ENCODE measurements at regions not wholly inside any gene's neighbourhood (a gene's known extent, or its start where the extent isn't known, plus 50 kb on each side); places are given as distances from the start of the nearest gene placed in this dataset.

- DNase-seq, result no peak
- Histone ChIP-seq H3K27me3 (ENCODE audit: control insufficient read depth, insufficient read depth, low read length) (no peaks in the 10 kb centered on the region), H3K36me3 (replicated peaks; ENCODE audit: control insufficient read depth, insufficient read depth, low read length) (no peaks in the 10 kb centered on the region), H3K4me3 (ENCODE audit: insufficient read depth, low read depth, low read length) (no peak overlapping the region)
Measured at GRCh38 chr4:106676173-106676921, 307.8 kb upstream of the GIMD1 start.

DNA sequence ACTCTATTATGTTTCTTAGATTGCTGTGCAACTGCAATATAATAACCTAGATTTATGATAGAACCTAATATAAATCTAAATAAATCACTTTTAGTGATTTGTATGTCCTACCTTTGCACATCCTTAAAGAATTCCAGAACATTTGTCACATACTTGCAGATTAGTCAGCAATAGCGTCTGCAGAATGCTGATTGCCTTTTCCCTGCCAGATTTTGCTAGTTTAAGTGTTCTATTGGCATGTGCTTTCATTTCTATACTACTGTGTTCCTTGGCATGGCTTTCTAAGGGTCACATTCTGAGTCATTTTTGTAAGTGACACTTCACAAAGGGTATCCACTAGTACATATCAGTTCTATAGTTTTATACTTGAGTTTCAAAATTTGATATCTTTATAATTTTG lies 303.1 kb upstream of the GIMD1 start:
- Histone ChIP-seq H3K4me3 (ENCODE audit: insufficient read depth, low read depth, low read length) (no peak overlapping the region), H3K27me3 (ENCODE audit: control insufficient read depth, insufficient read depth, low read length) (no peaks in the 10 kb centered on the region), H3K36me3 (replicated peaks; ENCODE audit: control insufficient read depth, insufficient read depth, low read length) (no peaks in the 10 kb centered on the region)
- DNase-seq, result no peak

DNA sequence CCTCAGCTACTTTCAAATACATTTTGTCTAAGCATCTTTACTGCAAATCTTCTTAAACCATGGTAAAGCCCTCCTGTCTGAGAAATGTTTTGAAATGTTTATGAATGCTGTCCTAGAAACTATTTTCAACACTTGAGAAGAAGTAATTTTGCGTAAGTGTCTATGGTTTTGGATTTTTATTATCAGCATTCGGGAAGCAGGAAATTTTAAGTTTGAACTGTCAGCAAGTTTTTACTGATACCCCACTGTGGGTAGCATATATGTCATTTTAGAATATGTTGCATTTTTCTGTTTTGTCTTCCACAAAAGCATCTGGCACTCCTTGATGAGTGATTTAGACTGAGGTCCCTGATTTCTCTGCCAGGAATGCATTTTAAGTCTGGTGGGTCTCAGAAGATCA lies 302.4 kb upstream of the GIMD1 start:
- no peaks in the 10 kb centered on the region for H3K27me3 ChIP-seq (ENCODE audit: control insufficient read depth, insufficient read depth, low read length)
- H3K4me3 ChIP-seq (ENCODE audit: insufficient read depth, low read depth, low read length), result no peak overlapping the region
- no peak for DNase-seq
- no peaks in the 10 kb centered on the region for H3K36me3 ChIP-seq (replicated peaks; ENCODE audit: control insufficient read depth, insufficient read depth, low read length)

DNA sequence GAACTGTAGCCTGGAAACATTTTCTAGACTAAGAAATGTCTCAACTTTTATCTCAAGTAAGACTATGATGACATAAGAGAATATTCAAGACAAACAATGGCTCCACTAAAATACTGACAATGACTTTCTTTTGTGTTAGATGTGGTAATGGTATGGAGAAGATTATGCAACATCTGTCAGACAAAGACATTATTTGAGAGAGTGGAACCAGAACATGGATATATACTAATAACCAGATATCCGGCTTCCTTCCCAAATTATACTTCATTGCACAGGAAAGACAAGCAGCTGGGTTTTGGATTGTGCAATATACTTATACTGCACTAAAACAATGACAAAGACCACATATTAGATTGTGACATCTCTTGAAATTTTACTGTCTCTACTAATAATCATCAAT lies 290.8 kb upstream of the GIMD1 start:
- Histone ChIP-seq H3K27me3 (ENCODE audit: control insufficient read depth, insufficient read depth, low read length) (no peaks in the 10 kb centered on the region), H3K4me3 (ENCODE audit: insufficient read depth, low read depth, low read length) (no peak overlapping the region)

DNA sequence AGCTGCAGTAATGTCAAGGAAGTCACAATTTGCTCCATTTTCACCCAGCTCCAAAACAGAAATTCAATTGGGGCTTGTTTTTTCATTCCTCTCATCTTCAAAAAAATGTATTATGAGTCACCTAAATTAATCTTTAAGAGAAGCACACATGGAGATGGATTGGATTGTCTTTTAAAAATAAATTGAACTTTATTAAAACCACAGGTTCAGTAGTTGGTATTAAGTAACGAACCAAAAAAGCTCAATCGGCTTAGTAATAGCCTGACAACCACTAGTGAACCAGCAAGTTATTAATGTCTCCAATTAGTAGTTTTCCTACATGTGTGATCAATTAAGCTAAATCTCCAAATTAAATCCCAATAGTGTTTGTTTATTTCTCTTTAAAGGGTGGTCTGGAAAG lies 283.5 kb upstream of the GIMD1 start:
- no peak for DNase-seq
- no peaks in the 10 kb centered on the region for H3K27me3 ChIP-seq (ENCODE audit: control insufficient read depth, insufficient read depth, low read length)
- H3K4me3 ChIP-seq (ENCODE audit: insufficient read depth, low read depth, low read length), result no peak overlapping the region
- H3K36me3 ChIP-seq (replicated peaks; ENCODE audit: control insufficient read depth, insufficient read depth, low read length), result no peaks in the 10 kb centered on the region

More for the DNA sequence above, 290.8 kb upstream of the GIMD1 start:
- DNase-seq, result no peak
- no peaks in the 10 kb centered on the region for H3K36me3 ChIP-seq (replicated peaks; ENCODE audit: control insufficient read depth, insufficient read depth, low read length)

DNA sequence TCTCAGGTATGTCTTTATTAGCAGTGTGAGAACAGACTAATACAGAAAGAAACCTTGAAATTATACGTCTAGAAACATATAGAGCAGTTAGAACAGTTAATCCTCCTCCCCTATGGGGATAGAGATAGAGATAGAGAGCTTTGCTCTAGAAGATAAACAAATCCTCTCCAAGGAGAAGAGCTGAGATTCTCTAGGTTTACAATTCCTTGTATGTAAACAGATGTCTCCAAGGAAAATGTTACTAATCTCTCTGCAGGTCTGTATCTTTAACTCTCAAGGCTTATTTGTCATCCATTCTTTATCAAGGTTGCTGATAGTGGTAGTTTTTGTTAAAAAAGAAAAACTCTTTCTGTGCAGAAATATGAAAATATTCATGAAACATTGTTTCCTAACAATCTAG lies 282.1 kb upstream of the GIMD1 start:
- DNase-seq, result no peak
- H3K36me3 ChIP-seq (replicated peaks; ENCODE audit: control insufficient read depth, insufficient read depth, low read length), result no peaks in the 10 kb centered on the region
- H3K27me3 ChIP-seq (ENCODE audit: control insufficient read depth, insufficient read depth, low read length), result no peaks in the 10 kb centered on the region
- no peak overlapping the region for H3K4me3 ChIP-seq (ENCODE audit: insufficient read depth, low read depth, low read length)

DNA sequence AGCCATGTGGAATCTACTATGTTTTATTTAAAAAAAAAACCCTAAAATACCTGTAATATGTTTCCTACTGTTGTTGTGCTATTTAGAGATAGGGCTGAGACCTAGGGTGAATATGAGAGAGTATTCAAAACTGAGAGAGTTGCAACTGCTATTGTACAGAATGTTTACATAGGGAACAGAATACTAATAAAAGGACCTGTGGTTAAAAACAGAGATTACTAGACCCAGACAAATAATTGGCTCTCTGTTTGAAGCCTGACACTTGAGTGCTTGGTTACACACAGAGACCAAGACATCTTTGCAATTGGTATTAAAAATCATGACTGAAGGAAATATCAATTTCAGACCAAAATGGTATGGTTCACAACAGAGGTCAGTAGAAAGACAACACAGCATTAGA lies 278.9 kb upstream of the GIMD1 start:
- DNase-seq, result no peak
- Histone ChIP-seq H3K27me3 (ENCODE audit: control insufficient read depth, insufficient read depth, low read length) (no peaks in the 10 kb centered on the region), H3K4me3 (ENCODE audit: insufficient read depth, low read depth, low read length) (no peak overlapping the region), H3K36me3 (replicated peaks; ENCODE audit: control insufficient read depth, insufficient read depth, low read length) (no peaks in the 10 kb centered on the region)

DNA sequence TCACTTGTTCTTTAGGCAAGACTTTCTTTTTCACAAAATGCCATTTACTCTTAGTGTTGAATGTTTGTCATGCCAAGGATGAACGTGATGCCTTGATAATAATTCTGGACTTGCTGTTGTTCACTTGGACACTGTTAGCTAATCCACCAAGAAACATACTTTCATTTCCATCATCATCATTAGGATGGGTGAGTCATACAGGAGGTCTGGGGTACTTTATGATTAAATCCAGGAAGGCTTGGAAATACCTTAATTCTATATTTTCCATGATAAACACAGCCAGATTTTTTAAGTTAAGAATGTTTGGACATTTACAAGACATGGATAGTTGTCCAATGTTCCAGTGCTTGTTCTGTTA lies 260.7 kb upstream of the GIMD1 start:
- Histone ChIP-seq H3K27me3 (ENCODE audit: control insufficient read depth, insufficient read depth, low read length) (no peaks in the 10 kb centered on the region), H3K4me3 (ENCODE audit: insufficient read depth, low read depth, low read length) (no peak overlapping the region)
- no peak for DNase-seq

GRCh38 chr4:106628586-106629267 lies 260.1 kb upstream of the GIMD1 start:
- no peak for DNase-seq
- no peak overlapping the region for H3K4me3 ChIP-seq (ENCODE audit: insufficient read depth, low read depth, low read length)
- no peaks in the 10 kb centered on the region for H3K27me3 ChIP-seq (ENCODE audit: control insufficient read depth, insufficient read depth, low read length)
- no peaks in the 10 kb centered on the region for H3K36me3 ChIP-seq (replicated peaks; ENCODE audit: control insufficient read depth, insufficient read depth, low read length)

More for the DNA sequence above, 260.7 kb upstream of the GIMD1 start:
- no peaks in the 10 kb centered on the region for H3K36me3 ChIP-seq (replicated peaks; ENCODE audit: control insufficient read depth, insufficient read depth, low read length)

- H3K4me3 ChIP-seq (ENCODE audit: insufficient read depth, low read depth, low read length), result no peak overlapping the region
- DNase-seq, result no peak
Measured at GRCh38 chr4:106627051-106627450, 258.5 kb upstream of the GIMD1 start.

GRCh38 chr4:106624671-106625070 lies 256.1 kb upstream of the GIMD1 start:
- no peaks in the 10 kb centered on the region for H3K27me3 ChIP-seq (ENCODE audit: control insufficient read depth, insufficient read depth, low read length)
- H3K36me3 ChIP-seq (replicated peaks; ENCODE audit: control insufficient read depth, insufficient read depth, low read length), result no peaks in the 10 kb centered on the region
- H3K4me3 ChIP-seq (ENCODE audit: insufficient read depth, low read depth, low read length), result no peak overlapping the region
- no peak for DNase-seq

More at GRCh38 chr4:106627051-106627450, 258.5 kb upstream of the GIMD1 start:
- no peaks in the 10 kb centered on the region for H3K27me3 ChIP-seq (ENCODE audit: control insufficient read depth, insufficient read depth, low read length)
- no peaks in the 10 kb centered on the region for H3K36me3 ChIP-seq (replicated peaks; ENCODE audit: control insufficient read depth, insufficient read depth, low read length)

DNA sequence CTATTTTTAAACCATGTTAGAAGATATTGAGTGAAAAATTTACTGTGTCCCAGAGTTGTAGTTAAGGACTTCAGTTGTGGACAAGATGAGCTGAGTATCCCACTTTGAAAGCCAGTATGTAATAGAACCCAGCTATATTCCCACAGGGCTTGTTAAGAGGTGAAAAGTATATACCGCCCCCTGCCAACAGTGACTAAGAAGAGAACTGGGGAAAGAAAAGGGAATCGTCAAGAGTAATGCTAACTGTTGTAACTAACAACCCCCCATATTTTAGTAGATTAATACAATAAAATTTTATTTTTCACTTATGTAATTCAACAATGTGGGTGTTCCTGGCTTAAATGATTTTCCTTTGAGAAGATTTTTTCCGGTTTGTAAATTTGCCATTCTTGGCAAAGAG lies 250.4 kb upstream of the GIMD1 start:
- Histone ChIP-seq H3K4me3 (ENCODE audit: insufficient read depth, low read depth, low read length) (no peak overlapping the region), H3K27me3 (ENCODE audit: control insufficient read depth, insufficient read depth, low read length) (no peaks in the 10 kb centered on the region), H3K36me3 (replicated peaks; ENCODE audit: control insufficient read depth, insufficient read depth, low read length) (no peaks in the 10 kb centered on the region)
- DNase-seq, result no peak

GRCh38 chr4:106615961-106616360 lies 247.4 kb upstream of the GIMD1 start:
- Histone ChIP-seq H3K27me3 (ENCODE audit: control insufficient read depth, insufficient read depth, low read length) (no peaks in the 10 kb centered on the region), H3K36me3 (replicated peaks; ENCODE audit: control insufficient read depth, insufficient read depth, low read length) (no peaks in the 10 kb centered on the region), H3K4me3 (ENCODE audit: insufficient read depth, low read depth, low read length) (no peak overlapping the region)
- no peak for DNase-seq

DNA sequence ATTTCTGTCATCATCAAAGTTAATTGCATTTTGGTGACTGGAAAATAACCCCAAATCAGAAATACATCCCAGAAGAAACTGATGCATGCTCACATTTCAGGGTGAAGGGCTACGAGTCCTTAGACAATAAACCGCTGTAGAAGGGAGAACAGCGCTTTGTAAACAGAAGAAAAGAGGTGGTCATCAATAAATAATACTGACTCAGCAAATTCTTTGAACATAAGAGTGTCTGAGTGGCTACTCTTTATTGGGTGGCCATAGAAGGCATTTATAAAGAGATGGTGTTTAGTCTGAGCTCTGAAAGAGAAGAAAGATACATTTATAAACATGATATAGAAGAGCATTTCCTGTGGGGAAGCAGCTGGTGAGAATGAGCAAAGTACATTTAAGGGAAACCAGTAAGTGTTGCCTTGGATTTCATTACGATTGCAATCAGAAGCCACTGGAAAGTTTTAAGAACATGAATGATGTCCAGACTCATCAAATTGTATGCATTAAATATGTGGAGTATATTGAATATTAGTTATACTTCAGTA lies 246.9 kb upstream of the GIMD1 start:
- Histone ChIP-seq H3K27me3 (ENCODE audit: control insufficient read depth, insufficient read depth, low read length) (no peaks in the 10 kb centered on the region), H3K36me3 (replicated peaks; ENCODE audit: control insufficient read depth, insufficient read depth, low read length) (no peaks in the 10 kb centered on the region), H3K4me3 (ENCODE audit: insufficient read depth, low read depth, low read length) (no peak overlapping the region)
- no peak for DNase-seq

DNA sequence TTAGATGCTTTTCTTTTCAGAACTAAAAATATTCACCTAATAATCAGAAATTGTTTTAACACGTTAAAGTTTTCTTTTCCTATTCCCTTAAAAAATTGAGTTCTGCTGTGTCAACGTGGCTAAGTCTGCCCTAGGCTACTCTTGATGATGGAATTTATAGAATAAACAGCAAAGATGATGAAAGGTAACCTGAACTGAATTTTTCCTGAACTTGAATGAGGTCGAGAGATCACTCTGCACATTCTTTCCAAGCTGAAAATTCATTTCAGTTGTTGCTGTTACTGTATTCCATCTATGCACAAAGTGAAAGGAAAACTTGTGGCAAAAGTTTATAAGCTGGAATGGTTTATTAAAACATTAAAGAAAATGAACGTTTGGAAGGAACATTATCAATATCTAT lies 245.9 kb upstream of the GIMD1 start:
- DNase-seq, result no peak
- H3K27me3 ChIP-seq (ENCODE audit: control insufficient read depth, insufficient read depth, low read length), result no peaks in the 10 kb centered on the region
- no peaks in the 10 kb centered on the region for H3K36me3 ChIP-seq (replicated peaks; ENCODE audit: control insufficient read depth, insufficient read depth, low read length)
- no peak overlapping the region for H3K4me3 ChIP-seq (ENCODE audit: insufficient read depth, low read depth, low read length)
